Mucosa of descending colon (tissue), 3 donors: ENCODE measurements at regions not wholly inside any gene's neighbourhood (a gene's known extent, or its start where the extent isn't known, plus 50 kb on each side); places are given as distances from the start of the nearest gene placed in this dataset.

Experiments
- ATAC-seq: fragments of 200-7000 bp; cut with Tn5 transposase; one replicate; pipeline ENCODE4 v1.9.1; 2020; ENCODE audit warnings: mild to moderate bottlenecking, moderate library complexity
- DNase-seq, 3 donors: peaks; one replicate each; pipeline ENCODE4 v3.0.0-alpha.2; 2020
- H3K36me3 ChIP-seq: fragments of 200-600 bp; one replicate; pipeline ENCODE4 v1.8.0; 2021; ENCODE audit warnings: low read depth, mild to moderate bottlenecking
- H3K4me1 ChIP-seq: fragments of 200-600 bp; one replicate; pipeline ENCODE4 v1.8.0; 2021; ENCODE audit warnings: low read depth, mild to moderate bottlenecking
- H3K4me3 ChIP-seq: fragments of 200-600 bp; one replicate; pipeline ENCODE4 v1.8.0; 2021; ENCODE audit warnings: mild to moderate bottlenecking
- H3K9me3 ChIP-seq: fragments of 200-600 bp; one replicate; pipeline ENCODE4 v1.8.0; 2021; ENCODE audit warnings: mild to moderate bottlenecking
- CTCF ChIP-seq: fragments of 200-600 bp; IDR thresholded peaks from one replicate; pipeline ENCODE4 v1.8.0; 2022; ENCODE audit warnings: antibody characterized with exemption, mild to moderate bottlenecking
- intact Hi-C, 2 donors: fragments of 100-400 bp; cut with DNase I in 1 of 2; cut with micrococcal nuclease in 1 of 2; formaldehyde crosslinking; loops; one replicate each; pipeline versions ENCODE4 v1.11.0 to v1.11.1; 2022; cut with DNase I, micrococcal nuclease
- donor health status: DM: no; HTN: no; CAD: no; lungs with moderate emphysema.
- donor health status: DM: no; HTN: no; CAD: no.
- donor health status: DM: no; HTN: yes; CAD: no.

DNA sequence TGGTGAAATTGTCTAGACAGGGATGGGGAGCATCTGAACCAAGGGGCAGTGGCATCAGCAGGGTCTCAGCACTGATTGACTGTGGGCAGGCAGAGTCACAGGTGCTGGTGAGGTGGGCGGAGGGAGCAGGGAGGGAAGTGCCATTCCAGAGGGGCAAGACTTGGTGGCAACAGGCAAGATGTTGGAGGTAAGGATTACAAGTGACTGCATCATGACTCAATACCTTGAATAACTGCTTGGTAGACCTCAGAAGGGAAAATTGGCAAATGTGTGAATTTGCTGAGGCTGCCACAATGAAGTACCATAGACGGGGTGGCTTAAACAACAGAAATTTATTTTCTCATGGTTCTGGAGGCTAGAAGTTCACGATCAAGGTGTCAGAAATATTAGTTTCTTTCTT is 419.1 kb downstream of the HS3ST3B1 start:
- TF ChIP-seq CTCF = no peak
- no peak for ATAC-seq
- Histone ChIP-seq H3K36me3 (no peaks in the 10 kb centered on the region), H3K4me1 (no peaks in the 10 kb centered on the region), H3K9me3 (no peaks in the 10 kb centered on the region), H3K4me3 (no peak overlapping the region)
- DNase-seq = no peak
- intact Hi-C loops = no loop called here

GRCh38 chr17:14717859-14718258 is 417.0 kb downstream of the HS3ST3B1 start:
- no peak for TF ChIP-seq CTCF
- Histone ChIP-seq H3K9me3 (no peaks in the 10 kb centered on the region), H3K4me3 (no peak overlapping the region), H3K36me3 (no peaks in the 10 kb centered on the region), H3K4me1 (no peaks in the 10 kb centered on the region)
- no peak for DNase-seq
- intact Hi-C loops = no loop called here
- no peak for ATAC-seq

- Histone ChIP-seq H3K36me3 (no peaks in the 10 kb centered on the region), H3K4me1 (no peaks in the 10 kb centered on the region), H3K4me3 (no peak overlapping the region), H3K9me3 (no peaks in the 10 kb centered on the region)
- DNase-seq = no peak
- ATAC-seq = no peak
- intact Hi-C loops = no loop called here
- TF ChIP-seq CTCF = no peak
These were observed 414.7 kb downstream of the HS3ST3B1 start for GRCh38 chr17:14715561-14715960.

DNA sequence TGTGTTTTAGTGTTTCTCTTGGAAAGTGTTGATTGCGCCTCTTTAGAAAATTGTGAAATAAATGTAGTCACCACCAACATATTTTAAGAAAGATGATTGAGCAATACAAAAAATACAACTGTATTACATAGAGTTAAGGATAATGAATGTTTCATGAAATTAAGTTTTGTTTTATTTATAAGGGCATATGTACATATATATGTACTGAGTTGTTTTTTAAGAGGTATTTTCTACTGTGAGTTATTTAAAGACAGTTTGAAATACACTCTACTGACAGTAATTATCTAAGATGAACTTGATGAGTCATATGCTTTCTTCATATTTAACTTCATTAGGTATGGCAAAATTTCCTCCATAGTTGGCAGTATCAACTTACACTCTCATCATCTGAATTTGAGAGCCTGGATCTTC is 411.7 kb downstream of the HS3ST3B1 start:
- H3K9me3 ChIP-seq = no peaks in the 10 kb centered on the region
- H3K4me3 ChIP-seq = no peak overlapping the region
- intact Hi-C loops = no loop called here
- H3K4me1 ChIP-seq = no peaks in the 10 kb centered on the region
- ATAC-seq (no peak), DNase-seq (no peak)
- H3K36me3 ChIP-seq = no peaks in the 10 kb centered on the region
- TF ChIP-seq CTCF = no peak

DNA sequence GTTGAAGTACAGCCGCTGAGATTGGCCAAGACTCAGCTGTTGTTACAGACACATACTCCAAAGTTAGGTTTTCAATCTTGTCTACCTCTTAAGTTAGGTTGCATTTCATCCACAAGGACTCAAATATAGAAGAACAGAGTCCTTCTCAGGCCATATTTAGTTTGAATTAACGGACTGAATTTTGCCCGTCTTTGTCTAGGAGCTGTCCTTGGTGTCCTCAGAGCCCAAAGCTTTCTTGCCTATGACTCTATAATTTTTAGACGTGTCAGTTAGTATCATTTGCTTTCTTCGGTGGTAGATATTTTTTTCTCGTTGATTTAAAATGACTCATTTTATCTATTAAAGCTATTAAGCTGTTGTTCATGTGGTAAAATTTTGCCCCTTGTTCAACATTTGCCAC is 403.2 kb downstream of the HS3ST3B1 start:
- DNase-seq = no peak
- H3K36me3 ChIP-seq = no peaks in the 10 kb centered on the region
- no peak for TF ChIP-seq CTCF
- H3K9me3 ChIP-seq = peaks cover 2% of the 10 kb centered on the region
- ATAC-seq = no peak
- H3K4me1 ChIP-seq = no peaks in the 10 kb centered on the region
- H3K4me3 ChIP-seq = no peak overlapping the region
- intact Hi-C loops = no loop called here

DNA sequence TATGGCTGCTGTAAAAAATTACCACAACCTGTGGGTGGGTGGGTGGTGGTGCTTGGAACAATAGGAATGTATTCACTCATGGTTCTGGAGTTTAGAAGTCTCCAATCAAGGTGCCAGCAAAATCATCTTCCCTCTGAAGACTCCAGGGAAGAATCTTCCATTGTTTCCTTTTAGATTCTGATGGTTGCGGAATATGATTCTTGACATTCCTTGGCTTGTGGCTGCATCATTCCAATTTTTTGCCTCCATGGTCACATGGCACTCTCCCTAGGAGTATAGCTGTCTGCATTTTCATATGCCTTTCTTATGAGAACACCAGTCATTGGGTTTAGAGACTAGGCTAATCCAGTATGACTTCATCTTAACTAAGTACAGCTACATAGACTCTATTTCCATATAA is 401.0 kb downstream of the HS3ST3B1 start:
- intact Hi-C loops = no loop called here
- ATAC-seq = no peak
- no peak for TF ChIP-seq CTCF
- H3K4me1 ChIP-seq = no peaks in the 10 kb centered on the region
- H3K4me3 ChIP-seq = no peak overlapping the region
- peaks cover 2% of the 10 kb centered on the region for H3K9me3 ChIP-seq
- H3K36me3 ChIP-seq = no peaks in the 10 kb centered on the region
- DNase-seq = no peak
